IPS-20b (cell line): ENCODE measurements at regions not wholly inside any gene's neighbourhood (a gene's known extent, or its start where the extent isn't known, plus 50 kb on each side); places are given as distances from the start of the nearest gene placed in this dataset.

Experiments
- H3K27ac ChIP-seq: one replicate; pipeline ENCODE4 v1.5.1; 2013; ENCODE audit warnings: low read length
- H3K27me3 ChIP-seq: 2 replicates; pipeline ENCODE4 v1.6.1; 2013; ENCODE audit warnings: mild to moderate bottlenecking, low read length, inconsistent platforms; ENCODE audit not compliant: insufficient read depth
- H3K36me3 ChIP-seq: 2 replicates; pipeline ENCODE4 v1.6.1; 2013; ENCODE audit warnings: low read depth, mild to moderate bottlenecking, inconsistent platforms, low read length, moderate library complexity; ENCODE audit not compliant: insufficient read depth
- H3K4me1 ChIP-seq: 2 replicates; pipeline ENCODE4 v1.6.1; 2013; ENCODE audit warnings: mild to moderate bottlenecking, control low read depth, inconsistent platforms, low read length, moderate library complexity; ENCODE audit not compliant: insufficient read depth
- H3K4me3 ChIP-seq: 2 replicates; pipeline ENCODE4 v1.5.1; 2013; ENCODE audit warnings: mild to moderate bottlenecking, low read length, inconsistent platforms
- H3K9ac ChIP-seq: 2 replicates; pipeline ENCODE4 v1.6.1; 2013; ENCODE audit warnings: low read depth, mild to moderate bottlenecking, inconsistent platforms, low read length, moderate library complexity
- H3K9me3 ChIP-seq: 2 replicates; pipeline ENCODE4 v1.6.1; 2013; ENCODE audit warnings: mild to moderate bottlenecking, low read depth, low read length, inconsistent platforms; ENCODE audit not compliant: insufficient read depth

- H3K27ac ChIP-seq: no peak overlapping the region
- no peaks in the 10 kb centered on the region for H3K9me3 ChIP-seq
- H3K36me3 ChIP-seq: no peaks in the 10 kb centered on the region
- H3K4me1 ChIP-seq: no peaks in the 10 kb centered on the region
- no peak overlapping the region for H3K9ac ChIP-seq
- H3K4me3 ChIP-seq: no peak overlapping the region
- H3K27me3 ChIP-seq: no peaks in the 10 kb centered on the region
Observed at GRCh38 chr14:26729851-26730250, 132.0 kb upstream of the NOVA1 start.

GRCh38 chr14:26730929-26731618, 133.2 kb upstream of the NOVA1 start:
- H3K9ac ChIP-seq: no peak overlapping the region

GRCh38 chr14:26735811-26736210, 138.0 kb upstream of the NOVA1 start:
- H3K9me3 ChIP-seq: no peaks in the 10 kb centered on the region
- no peak overlapping the region for H3K4me3 ChIP-seq
- H3K4me1 ChIP-seq: no peaks in the 10 kb centered on the region
- H3K36me3 ChIP-seq: no peaks in the 10 kb centered on the region
- H3K27ac ChIP-seq: no peak overlapping the region
- H3K27me3 ChIP-seq: no peaks in the 10 kb centered on the region
- no peak overlapping the region for H3K9ac ChIP-seq

More at GRCh38 chr14:26730929-26731618, 133.2 kb upstream of the NOVA1 start:
- Histone ChIP-seq H3K4me1 (no peaks in the 10 kb centered on the region), H3K36me3 (no peaks in the 10 kb centered on the region), H3K4me3 (no peak overlapping the region), H3K9me3 (no peaks in the 10 kb centered on the region), H3K27me3 (no peaks in the 10 kb centered on the region), H3K27ac (no peak overlapping the region)

GRCh38 chr14:26738571-26738970, 140.7 kb upstream of the NOVA1 start:
- H3K4me1 ChIP-seq: no peaks in the 10 kb centered on the region
- no peaks in the 10 kb centered on the region for H3K9me3 ChIP-seq
- no peak overlapping the region for H3K4me3 ChIP-seq
- no peaks in the 10 kb centered on the region for H3K36me3 ChIP-seq
- no peak overlapping the region for H3K9ac ChIP-seq
- no peaks in the 10 kb centered on the region for H3K27me3 ChIP-seq
- no peak overlapping the region for H3K27ac ChIP-seq

GRCh38 chr14:26741711-26742212, 143.9 kb upstream of the NOVA1 start:
- no peaks in the 10 kb centered on the region for H3K9me3 ChIP-seq
- no peak overlapping the region for H3K9ac ChIP-seq
- no peak overlapping the region for H3K4me3 ChIP-seq
- H3K4me1 ChIP-seq: no peaks in the 10 kb centered on the region
- no peaks in the 10 kb centered on the region for H3K36me3 ChIP-seq
- no peaks in the 10 kb centered on the region for H3K27me3 ChIP-seq
- H3K27ac ChIP-seq: no peak overlapping the region

GRCh38 chr14:26743284-26743683, 145.5 kb upstream of the NOVA1 start:
- H3K27ac ChIP-seq: no peak overlapping the region
- no peak overlapping the region for H3K4me3 ChIP-seq
- no peak overlapping the region for H3K9ac ChIP-seq
- H3K27me3 ChIP-seq: no peaks in the 10 kb centered on the region
- no peaks in the 10 kb centered on the region for H3K9me3 ChIP-seq
- H3K4me1 ChIP-seq: no peaks in the 10 kb centered on the region
- no peaks in the 10 kb centered on the region for H3K36me3 ChIP-seq

- Histone ChIP-seq H3K36me3 (no peaks in the 10 kb centered on the region), H3K27me3 (no peaks in the 10 kb centered on the region), H3K4me3 (no peak overlapping the region), H3K9me3 (no peaks in the 10 kb centered on the region), H3K27ac (no peak overlapping the region), H3K4me1 (no peaks in the 10 kb centered on the region), H3K9ac (no peak overlapping the region)
Observed at GRCh38 chr14:26744903-26745302, 147.1 kb upstream of the NOVA1 start.

- Histone ChIP-seq H3K36me3 (no peaks in the 10 kb centered on the region), H3K27me3 (no peaks in the 10 kb centered on the region), H3K4me1 (no peaks in the 10 kb centered on the region), H3K9ac (no peak overlapping the region), H3K4me3 (no peak overlapping the region), H3K27ac (no peak overlapping the region), H3K9me3 (no peaks in the 10 kb centered on the region)
Observed at GRCh38 chr14:26761532-26761931, 163.7 kb upstream of the NOVA1 start.

GRCh38 chr14:26765301-26765700, 167.5 kb upstream of the NOVA1 start:
- no peaks in the 10 kb centered on the region for H3K36me3 ChIP-seq
- no peaks in the 10 kb centered on the region for H3K9me3 ChIP-seq
- H3K27me3 ChIP-seq: no peaks in the 10 kb centered on the region
- no peak overlapping the region for H3K27ac ChIP-seq
- H3K4me1 ChIP-seq: no peaks in the 10 kb centered on the region
- H3K9ac ChIP-seq: no peak overlapping the region
- no peak overlapping the region for H3K4me3 ChIP-seq

GRCh38 chr14:26765768-26766520, 168.1 kb upstream of the NOVA1 start:
- H3K4me3 ChIP-seq: no peak overlapping the region
- no peaks in the 10 kb centered on the region for H3K36me3 ChIP-seq
- no peaks in the 10 kb centered on the region for H3K4me1 ChIP-seq
- H3K9ac ChIP-seq: no peak overlapping the region
- no peak overlapping the region for H3K27ac ChIP-seq
- no peaks in the 10 kb centered on the region for H3K27me3 ChIP-seq
- H3K9me3 ChIP-seq: no peaks in the 10 kb centered on the region

GRCh38 chr14:26766726-26767125, 168.9 kb upstream of the NOVA1 start:
- H3K27me3 ChIP-seq: no peaks in the 10 kb centered on the region
- no peak overlapping the region for H3K27ac ChIP-seq
- no peaks in the 10 kb centered on the region for H3K4me1 ChIP-seq
- no peaks in the 10 kb centered on the region for H3K9me3 ChIP-seq
- no peak overlapping the region for H3K4me3 ChIP-seq
- no peaks in the 10 kb centered on the region for H3K36me3 ChIP-seq
- H3K9ac ChIP-seq: no peak overlapping the region
